HPDE6-E6E7 (cell line): ENCODE measurements at regions not wholly inside any gene's neighbourhood (a gene's known extent, or its start where the extent isn't known, plus 50 kb on each side); places are given as distances from the start of the nearest gene placed in this dataset.
"Not testable (repeated sequence)": the region's sequence is repeated elsewhere in the genome, so short reads cannot be mapped to it uniquely, and the experiment has no call there.

Experiments used
- DNase-seq: peaks from one replicate; pipeline ENCODE4 v3.0.0; 2011; ENCODE audit warnings: missing footprints; ENCODE audit errors: extremely low spot score

DNA sequence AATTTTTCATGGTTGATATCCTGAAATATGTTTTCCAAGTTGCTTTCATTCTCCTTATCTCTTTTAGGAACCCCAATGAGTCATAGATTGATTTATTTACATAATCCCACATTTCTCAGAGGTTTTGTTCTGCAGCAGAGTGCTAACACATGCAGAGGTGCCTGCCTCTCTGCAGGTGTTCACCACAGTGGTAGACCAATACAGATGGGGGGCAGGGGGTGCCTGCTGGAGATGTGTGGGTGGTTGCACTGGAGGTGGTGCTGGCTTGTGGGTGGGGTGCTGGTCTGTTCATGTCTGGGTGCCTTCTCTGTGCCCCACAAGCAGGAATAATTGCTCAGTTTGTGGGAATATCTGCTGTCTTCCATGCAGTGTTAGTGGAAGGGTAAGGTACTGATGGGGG is 131.1 kb downstream of the JRKL start:
- DNase-seq = no peak

GRCh38 chr11:96523656-96524055 is 133.8 kb downstream of the JRKL start:
- no peak for DNase-seq

- DNase-seq = no peak
These were observed 134.7 kb downstream of the JRKL start for GRCh38 chr11:96524475-96524874.

GRCh38 chr11:96530473-96530872 is 140.7 kb downstream of the JRKL start:
- DNase-seq = no peak

- no peak for DNase-seq
These were observed 148.3 kb downstream of the JRKL start for GRCh38 chr11:96538104-96538503.

DNA sequence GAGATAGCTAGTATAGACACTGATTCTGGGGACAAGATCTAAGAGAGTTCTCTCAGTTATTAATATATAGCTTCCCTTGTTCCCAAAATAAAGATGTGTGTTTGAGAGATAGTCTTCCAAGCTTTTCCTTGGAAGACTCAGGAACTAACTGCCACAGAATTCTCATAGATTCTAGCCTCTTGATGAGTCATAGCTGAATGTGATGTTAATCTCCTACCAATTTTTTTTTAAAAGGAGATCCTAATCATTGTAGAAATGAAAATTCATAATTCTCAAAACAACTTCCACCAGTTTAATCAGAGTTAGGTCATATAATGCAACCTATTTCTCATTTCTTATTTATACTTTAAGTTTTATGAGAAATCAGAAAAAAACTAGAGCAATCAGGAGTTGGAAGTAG is 148.8 kb downstream of the JRKL start:
- DNase-seq = no peak

DNA sequence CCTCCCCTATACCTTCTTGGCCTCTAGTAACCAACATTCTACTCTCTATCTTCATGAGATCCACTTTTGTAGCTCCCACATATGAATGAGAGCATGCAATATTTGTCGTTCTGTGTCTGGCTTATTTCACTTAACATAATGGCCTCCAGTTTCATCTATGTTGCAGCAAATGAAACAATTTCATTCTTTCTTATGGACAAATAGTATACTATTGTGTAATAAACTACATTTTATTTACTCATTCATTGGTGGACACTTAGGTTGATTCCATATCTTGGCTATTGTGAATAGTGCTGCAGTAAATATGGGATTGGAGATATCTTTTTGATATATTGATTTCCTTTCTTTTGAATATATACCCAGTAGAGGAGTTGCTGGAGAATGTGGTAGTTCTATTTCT is 151.1 kb downstream of the JRKL start:
- DNase-seq = no peak

GRCh38 chr11:96543177-96543576 is 153.4 kb downstream of the JRKL start:
- no peak for DNase-seq

DNA sequence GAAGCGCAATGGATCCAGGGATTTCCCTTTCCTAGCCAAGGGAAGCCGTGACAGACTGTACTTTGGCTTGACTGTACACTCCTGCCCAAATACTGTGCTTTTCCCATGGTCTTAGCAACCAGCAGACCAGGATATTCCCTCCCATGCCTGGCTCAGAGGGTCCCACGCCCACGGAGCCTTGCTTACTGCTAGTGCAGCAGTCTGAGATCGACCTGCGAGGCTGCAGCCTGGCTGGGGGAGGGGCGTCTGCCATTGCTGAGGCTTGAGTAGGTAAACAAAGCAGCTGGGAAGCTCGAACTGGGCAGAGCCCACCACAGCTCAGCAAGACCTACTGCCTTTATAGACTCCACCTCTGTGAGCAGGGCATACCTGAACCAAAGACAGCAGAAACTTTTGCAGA is 155.4 kb downstream of the JRKL start:
- not testable (repeated sequence) for DNase-seq

- DNase-seq = no peak
These were observed 161.3 kb downstream of the JRKL start for GRCh38 chr11:96551136-96551535.

GRCh38 chr11:96554236-96554820 is 164.5 kb downstream of the JRKL start:
- no peak for DNase-seq

DNA sequence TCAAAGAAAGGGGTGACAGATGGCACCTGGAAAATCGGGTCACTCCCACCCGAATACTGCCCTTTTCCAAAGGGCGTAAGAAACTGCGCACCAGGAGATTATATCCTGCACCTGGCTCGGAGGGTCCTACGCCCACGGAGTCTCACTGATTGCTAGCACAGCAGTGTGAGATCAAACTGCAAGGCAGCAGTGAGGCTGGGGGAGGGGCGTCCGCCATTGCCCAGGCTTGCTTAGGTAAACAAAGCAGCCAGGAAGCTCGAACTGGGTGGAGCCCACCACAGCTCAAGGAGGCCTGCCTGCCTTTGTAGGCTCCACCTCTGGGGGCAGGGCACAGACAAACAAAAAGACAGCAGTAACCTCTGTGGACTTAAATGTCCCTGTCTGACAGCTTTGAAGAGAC is 166.0 kb downstream of the JRKL start:
- not testable (repeated sequence) for DNase-seq

DNA sequence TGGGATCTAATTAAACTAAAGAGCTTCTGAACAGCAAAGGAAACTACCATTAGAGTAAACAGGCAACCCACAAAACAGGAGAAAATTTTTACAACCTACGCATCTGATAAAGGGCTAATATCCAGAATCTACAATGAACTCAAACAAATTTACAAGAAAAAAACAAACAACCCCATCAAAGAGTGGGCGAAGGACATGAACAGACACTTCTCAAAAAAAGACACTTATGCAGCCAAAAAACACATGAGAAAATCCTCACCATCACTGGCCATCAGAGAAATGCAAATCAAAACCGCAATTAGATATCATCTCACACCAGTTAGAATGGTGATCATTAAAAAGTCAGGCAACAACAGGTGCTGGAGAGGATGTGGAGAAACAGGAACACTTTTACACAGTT is 170.9 kb downstream of the JRKL start:
- DNase-seq = not testable (repeated sequence)

GRCh38 chr11:96567176-96567575 is 177.4 kb downstream of the JRKL start:
- DNase-seq = no peak

DNA sequence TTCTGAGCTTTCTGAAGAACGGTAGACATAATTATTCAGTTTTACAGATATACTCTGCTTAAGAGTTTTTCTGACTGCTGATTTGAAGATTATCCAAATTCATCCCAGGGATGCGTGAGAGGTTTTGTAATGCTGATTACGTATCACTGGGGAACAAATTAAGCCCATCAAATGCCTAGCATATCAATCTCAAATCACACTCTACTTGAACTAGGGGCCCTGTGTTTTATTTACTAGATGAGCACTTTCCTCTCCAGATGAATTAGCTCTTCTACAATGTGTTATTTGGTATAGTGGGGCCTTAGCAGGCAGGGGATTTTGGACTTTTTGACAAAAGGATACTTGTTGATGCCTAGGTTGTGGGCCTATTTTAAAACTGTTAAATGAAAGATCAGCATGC is 177.9 kb downstream of the JRKL start:
- no peak for DNase-seq

- DNase-seq = no peak
These were observed 186.6 kb downstream of the JRKL start for GRCh38 chr11:96576383-96576782.

GRCh38 chr11:96578379-96578778 is 188.6 kb downstream of the JRKL start:
- DNase-seq = no peak

DNA sequence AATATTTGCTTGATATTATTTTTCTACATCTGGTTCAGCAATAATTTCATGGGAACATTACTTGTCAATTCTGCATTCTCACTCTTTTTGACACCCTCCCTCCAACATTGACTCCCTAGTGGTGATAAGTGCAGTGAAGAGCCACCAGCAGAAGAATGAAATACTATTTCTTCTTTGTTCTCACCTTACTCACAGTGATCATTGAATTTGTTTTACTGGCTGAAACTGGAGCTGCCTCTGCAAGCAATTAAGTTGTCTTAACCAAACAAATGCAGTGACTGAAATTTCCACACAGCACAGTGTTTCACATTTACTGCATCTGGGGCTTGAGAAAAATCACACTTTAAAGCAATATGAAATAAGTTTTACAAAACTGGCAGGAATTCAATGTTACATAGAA is 189.8 kb downstream of the JRKL start:
- DNase-seq = no peak

- no peak for DNase-seq
These were observed 190.7 kb downstream of the JRKL start for GRCh38 chr11:96580476-96581040.

- not testable (repeated sequence) for DNase-seq
These were observed 196.4 kb downstream of the JRKL start for GRCh38 chr11:96585944-96586880.

DNA sequence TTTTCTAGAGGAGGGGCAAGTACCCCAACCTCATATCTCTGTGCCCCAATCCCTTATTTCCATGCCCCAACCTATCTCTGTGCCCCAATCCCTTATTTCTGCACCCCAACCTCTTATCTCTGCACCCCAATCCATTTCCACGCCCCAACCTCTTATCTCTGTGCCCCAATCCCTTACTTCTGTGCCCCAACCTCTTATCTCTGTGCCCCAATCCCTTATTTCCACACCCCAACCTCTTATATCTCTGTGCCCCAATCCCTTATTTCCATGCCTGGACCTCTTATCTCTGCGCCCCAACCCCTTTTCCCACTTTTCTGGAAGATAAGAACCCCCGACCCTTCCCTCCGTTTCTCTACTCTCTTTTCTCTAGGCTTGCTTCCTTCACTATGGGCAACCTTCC is 199.0 kb downstream of the JRKL start:
- not testable (repeated sequence) for DNase-seq

- DNase-seq = no peak
These were observed 205.2 kb downstream of the JRKL start for GRCh38 chr11:96595011-96595410.
